ENCODE measurements at regions not wholly inside any gene's neighbourhood (a gene's known extent, or its start where the extent isn't known, plus 50 kb on each side); places are given as distances from the start of the nearest gene placed in this dataset.

- no peak for DNase-seq
Observed at GRCh38 chr16:77555791-77556190, 121.0 kb upstream of the ADAMTS18 start.

- DNase-seq = no peak
Observed at GRCh38 chr16:77556201-77556873, 121.5 kb upstream of the ADAMTS18 start.

GRCh38 chr16:77557385-77557784, 122.6 kb upstream of the ADAMTS18 start:
- no peak for DNase-seq

GRCh38 chr16:77558786-77559185, 124.0 kb upstream of the ADAMTS18 start:
- no peak for DNase-seq

GRCh38 chr16:77562497-77562896, 127.7 kb upstream of the ADAMTS18 start:
- DNase-seq = no peak

GRCh38 chr16:77564791-77565390, 130.1 kb upstream of the ADAMTS18 start:
- DNase-seq = no peak

- no peak for DNase-seq
Observed at GRCh38 chr16:77569406-77569805, 134.6 kb upstream of the ADAMTS18 start.

- no peak for DNase-seq
Observed at GRCh38 chr16:77570574-77570973, 135.7 kb upstream of the ADAMTS18 start.

- DNase-seq = no peak
Observed at GRCh38 chr16:77571115-77571862, 136.5 kb upstream of the ADAMTS18 start.

GRCh38 chr16:77574867-77575624, 140.2 kb upstream of the ADAMTS18 start:
- no peak for DNase-seq

GRCh38 chr16:77579351-77579891, 142.9 kb upstream of the NUDT7 start:
- peak in 1 of 2 experiments; percentile 0 for DNase-seq

- DNase-seq = no peak
Observed at GRCh38 chr16:77581706-77582105, 140.6 kb upstream of the NUDT7 start.

GRCh38 chr16:77584205-77584859, 138.0 kb upstream of the NUDT7 start:
- peak; percentile 16 to 34 for DNase-seq

- DNase-seq = no peak
Observed at GRCh38 chr16:77585379-77586251, 136.7 kb upstream of the NUDT7 start.

GRCh38 chr16:77588389-77588788, 133.9 kb upstream of the NUDT7 start:
- DNase-seq = no peak

- no peak for DNase-seq
Observed at GRCh38 chr16:77589071-77589765, 133.1 kb upstream of the NUDT7 start.

GRCh38 chr16:77590707-77591106, 131.6 kb upstream of the NUDT7 start:
- no peak for DNase-seq

GRCh38 chr16:77591347-77591746, 131.0 kb upstream of the NUDT7 start:
- no peak for DNase-seq

GRCh38 chr16:77592021-77592420, 130.3 kb upstream of the NUDT7 start:
- no peak for DNase-seq

GRCh38 chr16:77594057-77594456, 128.3 kb upstream of the NUDT7 start:
- DNase-seq = no peak

Data from NCI-H2081 (cell line).